Epithelial cell of proximal tubule (primary cell): ENCODE measurements at regions not wholly inside any gene's neighbourhood (a gene's known extent, or its start where the extent isn't known, plus 50 kb on each side); places are given as distances from the start of the nearest gene placed in this dataset.

Experiments
- DNase-seq: peaks from one replicate; pipeline ENCODE4 v3.0.0-alpha.2; 2011; ENCODE audit warnings: low read depth
- H3K4me3 ChIP-seq: 2 replicates; pipeline ENCODE4 v1.5.1; 2011; ENCODE audit warnings: low read depth, mild to moderate bottlenecking, low read length
- TF ChIP-seq, protein P1 (sequence below): conservative IDR thresholded peaks from 2 replicates; pipeline ENCODE4 v1.5.1; 2012; ENCODE audit warnings: low read depth, mild to moderate bottlenecking, low read length

GRCh38 chr1:60428127-60428526, 354.6 kb upstream of the C1orf87 start:
- TF ChIP-seq, protein P1, sequence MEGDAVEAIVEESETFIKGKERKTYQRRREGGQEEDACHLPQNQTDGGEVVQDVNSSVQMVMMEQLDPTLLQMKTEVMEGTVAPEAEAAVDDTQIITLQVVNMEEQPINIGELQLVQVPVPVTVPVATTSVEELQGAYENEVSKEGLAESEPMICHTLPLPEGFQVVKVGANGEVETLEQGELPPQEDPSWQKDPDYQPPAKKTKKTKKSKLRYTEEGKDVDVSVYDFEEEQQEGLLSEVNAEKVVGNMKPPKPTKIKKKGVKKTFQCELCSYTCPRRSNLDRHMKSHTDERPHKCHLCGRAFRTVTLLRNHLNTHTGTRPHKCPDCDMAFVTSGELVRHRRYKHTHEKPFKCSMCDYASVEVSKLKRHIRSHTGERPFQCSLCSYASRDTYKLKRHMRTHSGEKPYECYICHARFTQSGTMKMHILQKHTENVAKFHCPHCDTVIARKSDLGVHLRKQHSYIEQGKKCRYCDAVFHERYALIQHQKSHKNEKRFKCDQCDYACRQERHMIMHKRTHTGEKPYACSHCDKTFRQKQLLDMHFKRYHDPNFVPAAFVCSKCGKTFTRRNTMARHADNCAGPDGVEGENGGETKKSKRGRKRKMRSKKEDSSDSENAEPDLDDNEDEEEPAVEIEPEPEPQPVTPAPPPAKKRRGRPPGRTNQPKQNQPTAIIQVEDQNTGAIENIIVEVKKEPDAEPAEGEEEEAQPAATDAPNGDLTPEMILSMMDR: no peak
- no peak for DNase-seq
- H3K4me3 ChIP-seq: no peak overlapping the region

DNA sequence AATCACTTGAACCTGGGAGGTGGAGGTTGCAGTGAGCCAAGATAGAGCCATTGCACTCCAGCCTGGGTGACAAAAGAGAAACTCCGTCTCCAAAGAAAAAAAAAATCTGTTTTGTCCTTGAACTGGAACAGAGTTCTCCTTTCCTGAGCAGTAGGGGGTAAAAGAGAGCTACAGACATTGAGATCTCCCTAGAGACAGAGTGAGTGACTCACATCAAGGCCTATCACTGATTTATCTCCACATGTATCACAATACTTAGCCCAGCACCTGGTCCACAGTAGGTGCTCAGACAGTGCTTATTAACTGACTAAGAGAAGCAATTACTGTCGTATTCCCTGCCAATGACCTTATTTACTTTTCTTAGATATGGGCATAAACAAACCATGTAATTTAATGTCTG, 354.1 kb upstream of the C1orf87 start:
- TF ChIP-seq, protein P1: no peak
- H3K4me3 ChIP-seq: no peak overlapping the region
- no peak for DNase-seq

GRCh38 chr1:60427194-60427593, 353.6 kb upstream of the C1orf87 start:
- TF ChIP-seq, protein P1: no peak
- H3K4me3 ChIP-seq: no peak overlapping the region
- DNase-seq: no peak

DNA sequence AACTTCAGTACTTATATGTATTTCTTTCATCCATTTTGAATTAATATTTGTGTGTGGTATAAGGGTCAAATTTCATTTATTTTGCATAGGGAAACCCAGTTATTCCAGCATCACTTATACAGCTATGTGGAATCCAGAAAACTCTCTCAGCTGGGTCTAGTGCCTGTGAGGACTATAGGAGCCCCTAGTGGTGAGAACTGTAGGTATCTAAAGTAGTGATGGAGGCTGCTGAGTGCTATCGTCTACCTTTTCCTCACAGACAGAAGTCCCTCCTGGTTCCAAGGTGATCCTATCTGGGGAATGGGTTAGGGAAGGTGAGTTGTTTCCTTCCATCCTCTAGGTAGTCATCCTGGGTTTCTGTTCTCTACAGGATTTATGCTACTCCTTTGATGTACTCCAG, 352.0 kb upstream of the C1orf87 start:
- TF ChIP-seq, protein P1: peak; percentile 70
- H3K4me3 ChIP-seq: no peak overlapping the region
- no peak for DNase-seq

- H3K4me3 ChIP-seq: no peak overlapping the region
- TF ChIP-seq, protein P1: no peak
- DNase-seq: no peak
These were observed 349.7 kb upstream of the C1orf87 start for GRCh38 chr1:60423146-60423780.

GRCh38 chr1:60421965-60422364, 348.4 kb upstream of the C1orf87 start:
- no peak for DNase-seq
- TF ChIP-seq, protein P1: no peak
- H3K4me3 ChIP-seq: no peak overlapping the region

GRCh38 chr1:60419023-60419422, 345.5 kb upstream of the C1orf87 start:
- TF ChIP-seq, protein P1: no peak
- no peak overlapping the region for H3K4me3 ChIP-seq
- DNase-seq: no peak
